Fibroblast of the aortic adventitia (primary cell): ENCODE measurements at regions not wholly inside any gene's neighbourhood (a gene's known extent, or its start where the extent isn't known, plus 50 kb on each side); places are given as distances from the start of the nearest gene placed in this dataset.

Experiments
- DNase-seq: peaks from one replicate; pipeline ENCODE4 v3.0.0-alpha.2; 2010; ENCODE audit warnings: low read depth
- H3K4me3 ChIP-seq: 2 replicates; pipeline ENCODE4 v1.5.1; 2011; ENCODE audit warnings: low read depth, mild to moderate bottlenecking, control low read depth, low read length, moderate library complexity
- CTCF ChIP-seq: IDR thresholded peaks from 2 replicates; pipeline ENCODE4 v1.5.1; 2011; ENCODE audit warnings: mild to moderate bottlenecking, low read length, control low read depth, inconsistent platforms; ENCODE audit not compliant: insufficient read depth

DNA sequence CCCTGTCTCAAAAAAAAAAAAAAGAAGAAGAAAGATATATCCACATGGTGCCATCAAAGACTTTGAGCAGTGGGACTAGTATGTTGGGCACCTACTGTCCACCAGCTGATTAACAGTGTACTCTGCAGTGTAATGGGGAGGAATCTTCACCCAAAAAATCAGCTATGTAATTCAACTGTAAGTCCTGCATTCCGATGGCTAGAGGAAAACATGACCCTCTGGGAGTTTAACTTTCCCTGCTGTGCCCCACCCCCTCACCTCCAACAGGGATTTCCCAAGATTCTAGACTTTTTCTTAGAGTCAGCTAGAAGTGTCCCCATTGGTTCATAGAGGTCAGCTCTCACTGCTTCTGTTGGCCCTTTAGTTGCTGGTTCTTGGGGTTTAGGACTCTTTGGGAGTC is 221.2 kb upstream of the CLINT1 start:
- H3K4me3 ChIP-seq, result no peak overlapping the region
- TF ChIP-seq CTCF, result no peak
- no peak for DNase-seq

GRCh38 chr5:158079097-158079496 is 220.2 kb upstream of the CLINT1 start:
- no peak for TF ChIP-seq CTCF
- DNase-seq, result no peak

GRCh38 chr5:158074992-158075769 is 216.2 kb upstream of the CLINT1 start:
- DNase-seq, result peak; percentile 71
- peak overlapping the region; percentile 48 for H3K4me3 ChIP-seq

More at GRCh38 chr5:158079097-158079496, 220.2 kb upstream of the CLINT1 start:
- no peak overlapping the region for H3K4me3 ChIP-seq

DNA sequence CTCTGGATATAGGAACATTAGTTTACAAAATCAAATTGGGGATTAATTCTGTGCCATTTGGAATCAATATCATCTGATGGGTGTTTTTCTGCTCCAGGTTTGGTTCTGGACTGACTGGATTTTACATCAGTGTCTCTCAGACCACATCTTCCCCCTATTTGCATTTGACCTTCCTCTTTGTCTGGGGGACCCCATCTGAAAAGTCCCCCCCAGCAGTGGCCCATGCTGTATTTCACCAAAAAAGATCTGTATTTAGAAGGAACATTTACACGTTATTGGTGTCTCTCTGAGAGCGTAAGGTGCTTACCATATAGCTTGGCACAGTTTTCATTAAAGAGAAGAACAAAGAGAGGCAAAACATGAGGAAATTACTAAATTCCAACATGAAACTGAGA is 215.6 kb upstream of the CLINT1 start:
- H3K4me3 ChIP-seq, result no peak overlapping the region
- no peak for DNase-seq
- no peak for TF ChIP-seq CTCF

More at GRCh38 chr5:158074992-158075769, 216.2 kb upstream of the CLINT1 start:
- peak; percentile 89 for TF ChIP-seq CTCF

DNA sequence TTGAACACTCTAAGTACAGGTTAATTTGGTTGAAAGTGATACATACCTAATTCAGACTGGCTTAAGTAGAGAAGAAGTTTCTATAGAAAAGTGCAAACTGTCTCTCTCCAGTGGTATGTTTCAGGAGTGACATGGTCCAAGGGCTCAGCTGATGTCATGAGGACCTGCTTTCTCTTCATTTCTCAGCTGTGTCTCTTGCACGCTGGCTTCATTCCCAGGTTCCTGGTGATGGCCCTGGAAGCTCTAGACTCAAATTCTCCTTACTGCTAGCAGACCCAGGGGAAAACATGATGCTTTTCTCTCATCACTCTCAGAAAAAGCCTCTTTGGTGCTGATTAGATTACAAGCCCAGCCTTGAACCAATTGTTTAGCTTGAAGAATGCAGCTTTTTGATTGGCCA is 211.9 kb upstream of the CLINT1 start:
- no peak for TF ChIP-seq CTCF

GRCh38 chr5:158069838-158070237 is 210.9 kb upstream of the CLINT1 start:
- DNase-seq, result no peak
- no peak for TF ChIP-seq CTCF
- H3K4me3 ChIP-seq, result no peak overlapping the region

More for the DNA sequence above, 211.9 kb upstream of the CLINT1 start:
- no peak overlapping the region for H3K4me3 ChIP-seq
- no peak for DNase-seq
